CD1c-positive myeloid dendritic cell (primary cell): ENCODE measurements at regions not wholly inside any gene's neighbourhood (a gene's known extent, or its start where the extent isn't known, plus 50 kb on each side); places are given as distances from the start of the nearest gene placed in this dataset.

ENCODE experiments used
- DNase-seq: peaks from one replicate; pipeline ENCODE4 v3.0.0-alpha.2; 2016; ENCODE audit errors: extremely low spot score

DNA sequence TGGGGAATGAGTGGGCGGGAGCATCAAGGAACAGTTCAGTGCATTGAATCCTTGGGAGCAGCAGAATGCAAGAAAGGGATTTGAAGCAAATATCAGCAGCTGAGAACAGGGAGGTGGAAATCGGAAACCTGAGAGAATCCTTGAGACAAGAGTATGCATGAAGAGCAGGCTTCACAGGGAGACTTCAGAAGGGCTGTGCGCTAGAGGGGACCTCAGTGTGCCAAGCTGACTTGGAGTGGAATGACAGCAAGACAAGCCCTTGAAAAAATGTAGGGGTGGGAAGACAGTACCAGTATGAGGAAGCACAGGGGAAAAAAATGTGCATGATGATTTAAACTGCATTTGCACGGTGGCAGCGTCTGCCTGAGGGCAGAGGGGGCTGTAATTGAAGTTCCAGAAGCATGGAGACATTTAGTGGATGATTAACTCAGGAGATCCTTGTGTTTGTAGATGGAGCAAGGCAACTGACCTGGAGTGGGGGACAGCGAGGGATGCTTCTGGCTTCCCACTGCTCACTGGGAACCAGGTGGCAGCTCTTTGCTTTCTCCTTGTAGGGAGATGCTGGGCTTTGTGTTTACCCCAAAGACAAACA is 204.9 kb upstream of the PLET1 start:
- DNase-seq, result no peak

- DNase-seq, result no peak
These were observed 207.1 kb upstream of the PLET1 start for GRCh38 chr11:112467721-112468120.

- DNase-seq, result no peak
These were observed 208.7 kb upstream of the PLET1 start for GRCh38 chr11:112469376-112469775.

DNA sequence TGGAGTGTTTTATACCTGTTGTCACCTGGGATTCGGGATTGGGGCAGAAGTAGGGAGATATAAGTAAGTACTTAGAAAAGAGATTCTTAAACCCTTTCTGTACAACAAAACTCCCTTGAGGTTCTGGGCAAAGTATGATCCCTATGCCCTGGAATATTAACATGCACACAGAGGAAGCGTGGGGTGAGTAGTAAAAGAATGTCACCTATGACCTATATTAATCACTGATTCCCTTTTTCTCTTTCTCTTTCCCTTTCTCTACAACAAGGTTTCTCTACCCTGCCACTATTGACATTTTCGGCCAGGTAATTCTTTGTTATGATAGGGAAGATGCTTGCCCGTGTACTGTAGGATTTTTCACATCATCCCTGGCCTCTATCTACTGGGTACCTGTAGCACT is 209.7 kb upstream of the PLET1 start:
- DNase-seq, result no peak

DNA sequence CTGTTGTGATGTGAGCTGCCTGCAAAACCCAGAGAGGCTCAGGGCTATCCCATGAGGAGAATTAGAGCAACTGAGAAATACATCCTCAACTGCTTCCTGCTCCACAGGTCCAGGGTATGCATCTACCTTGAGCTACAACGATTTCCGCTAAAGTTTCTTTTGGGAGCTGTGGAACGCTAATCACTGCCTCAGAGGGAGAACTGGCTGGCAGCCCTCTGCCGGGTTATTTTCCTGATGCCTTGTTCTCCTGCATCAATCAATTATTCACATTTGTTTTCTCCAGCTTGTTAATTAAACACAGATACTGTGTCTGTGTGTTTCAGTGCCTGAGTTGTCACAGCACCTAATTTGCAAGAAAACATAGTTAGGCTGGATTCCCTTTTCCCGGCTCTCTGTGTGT is 211.1 kb upstream of the PLET1 start:
- no peak for DNase-seq

DNA sequence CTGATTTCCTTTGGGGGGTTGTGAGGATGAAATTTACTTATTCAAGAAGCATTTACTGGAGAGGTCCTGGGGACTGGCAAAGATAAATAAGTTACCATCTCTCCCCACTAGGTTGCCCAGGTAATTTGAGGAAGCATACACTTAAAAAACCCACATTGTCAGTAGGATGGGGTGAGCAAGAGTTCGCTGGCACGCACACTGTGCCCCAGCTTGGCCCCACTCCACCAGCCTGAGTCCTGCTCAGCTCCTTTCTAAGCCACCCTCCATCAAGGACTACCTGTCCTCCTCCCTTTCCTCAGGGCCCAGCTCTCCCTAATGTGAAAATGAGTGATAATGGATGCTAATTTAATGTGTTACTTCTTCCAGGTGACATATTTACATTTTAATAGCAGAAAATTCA is 216.5 kb upstream of the PLET1 start:
- no peak for DNase-seq

GRCh38 chr11:112477581-112478317 is 217.1 kb upstream of the PLET1 start:
- DNase-seq, result no peak

- DNase-seq, result no peak
These were observed 218.1 kb upstream of the PLET1 start for GRCh38 chr11:112478806-112479205.

- DNase-seq, result no peak
These were observed 220.8 kb upstream of the PLET1 start for GRCh38 chr11:112481431-112481830.

DNA sequence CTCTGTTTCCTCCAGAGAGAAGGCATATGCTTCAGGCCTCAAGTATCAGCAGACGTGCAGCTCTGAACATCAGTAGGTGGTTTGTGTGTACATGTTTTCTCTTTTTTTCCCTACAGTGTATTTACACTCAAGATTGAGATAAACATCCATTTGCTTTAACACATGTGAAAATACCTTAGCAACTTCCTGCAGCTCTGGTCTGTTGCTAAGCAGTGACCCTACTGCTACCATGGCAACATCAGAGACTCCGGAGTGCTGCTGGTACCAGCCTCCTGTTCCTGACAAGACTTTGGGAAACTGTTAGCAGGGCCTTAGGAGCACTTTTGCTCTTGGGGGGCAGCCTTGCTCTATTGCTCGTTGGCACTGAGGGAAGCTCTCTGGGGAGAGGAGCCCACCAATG is 221.2 kb upstream of the PLET1 start:
- no peak for DNase-seq

DNA sequence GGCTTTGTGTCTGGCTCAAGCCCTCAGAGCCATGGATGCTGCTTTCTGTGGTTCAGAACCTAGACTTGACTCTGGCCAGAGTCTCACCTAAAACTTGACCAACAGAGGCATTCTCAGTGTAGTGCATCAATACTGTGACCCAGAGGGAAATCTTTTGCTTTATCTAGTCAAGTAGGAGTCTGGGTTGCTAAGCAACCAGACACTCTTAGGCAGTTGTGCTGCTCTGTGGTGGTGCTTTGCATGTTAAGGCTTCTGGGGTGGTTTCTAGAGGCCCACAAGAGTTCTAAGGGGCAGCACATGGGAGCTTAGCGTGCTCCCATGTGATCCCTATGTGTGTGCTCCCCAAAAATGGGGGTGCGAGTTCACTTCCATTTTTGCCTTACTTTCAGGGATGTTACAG is 224.6 kb upstream of the PLET1 start:
- DNase-seq, result no peak

GRCh38 chr11:112497826-112498225 is 237.2 kb upstream of the PLET1 start:
- no peak for DNase-seq

DNA sequence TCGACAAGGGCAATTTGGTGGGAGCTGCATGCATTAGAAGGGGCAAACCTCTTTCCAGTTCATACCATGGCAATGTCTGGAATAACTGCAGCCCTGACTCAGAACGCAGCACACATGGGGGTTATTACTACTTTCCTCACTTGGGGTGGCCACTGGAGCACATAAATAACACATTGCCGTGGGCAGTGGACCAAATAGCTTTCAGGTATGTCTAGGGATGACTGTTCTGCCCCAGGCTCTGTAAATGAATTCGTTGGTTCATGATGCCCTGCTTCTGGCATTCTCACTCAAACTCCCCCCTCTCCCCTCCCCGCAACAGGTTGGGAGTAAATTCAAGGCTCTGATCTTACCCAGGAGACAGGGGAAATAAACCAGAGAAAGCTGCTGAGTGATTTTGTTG is 238.0 kb upstream of the PLET1 start:
- DNase-seq, result no peak

DNA sequence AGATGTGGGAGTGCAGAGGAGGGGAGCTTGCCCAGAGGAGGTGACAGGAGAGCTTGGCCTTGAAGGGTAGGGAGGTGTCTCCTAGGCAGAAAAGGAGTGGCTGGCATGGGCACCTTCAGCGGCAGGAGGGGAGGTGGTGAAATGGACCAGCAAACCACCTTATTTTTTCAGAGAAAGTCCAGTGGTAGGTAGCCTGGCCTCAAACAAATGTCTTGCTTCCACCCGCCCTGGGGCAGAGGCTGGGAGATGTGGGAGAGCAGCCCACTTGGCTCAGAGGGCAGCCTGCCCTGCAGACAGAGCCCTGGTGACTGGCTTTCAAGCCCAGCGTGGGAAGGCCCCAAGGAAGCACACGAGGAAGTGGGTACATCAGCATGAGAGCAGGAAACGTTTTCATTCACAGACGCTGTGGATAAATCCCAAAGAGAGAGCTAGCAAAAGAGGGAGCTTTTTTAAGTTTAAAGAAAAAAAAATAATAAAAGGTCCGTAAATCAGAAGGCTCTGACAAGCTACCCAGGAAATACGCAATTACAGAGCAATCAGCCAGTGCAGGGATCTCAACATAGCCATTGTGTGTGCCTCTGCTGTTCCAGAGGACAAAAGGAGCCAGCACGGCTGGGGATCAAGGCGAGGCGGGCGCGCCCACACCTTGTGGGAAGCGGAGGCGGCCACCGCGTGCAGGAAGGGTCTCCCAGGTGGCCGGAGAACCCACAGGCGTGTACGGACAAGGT is 238.7 kb upstream of the PLET1 start:
- DNase-seq, result peak; percentile 6

DNA sequence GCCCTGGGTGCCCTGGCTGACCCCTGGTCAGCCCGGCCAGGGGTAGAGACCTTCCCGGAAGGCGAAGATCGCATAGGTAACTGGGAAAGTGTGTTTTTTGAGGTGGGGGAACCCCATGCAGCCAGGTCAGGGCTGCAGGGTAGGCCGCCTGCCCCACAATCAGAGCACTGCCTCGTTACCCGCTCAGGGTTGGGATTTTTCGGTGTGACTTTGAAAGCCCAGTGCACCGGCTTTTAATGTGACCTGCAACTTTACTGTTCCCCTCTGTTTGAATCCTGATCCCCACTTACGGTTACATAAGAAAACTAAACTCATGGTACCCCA is 239.2 kb upstream of the PLET1 start:
- DNase-seq, result no peak

DNA sequence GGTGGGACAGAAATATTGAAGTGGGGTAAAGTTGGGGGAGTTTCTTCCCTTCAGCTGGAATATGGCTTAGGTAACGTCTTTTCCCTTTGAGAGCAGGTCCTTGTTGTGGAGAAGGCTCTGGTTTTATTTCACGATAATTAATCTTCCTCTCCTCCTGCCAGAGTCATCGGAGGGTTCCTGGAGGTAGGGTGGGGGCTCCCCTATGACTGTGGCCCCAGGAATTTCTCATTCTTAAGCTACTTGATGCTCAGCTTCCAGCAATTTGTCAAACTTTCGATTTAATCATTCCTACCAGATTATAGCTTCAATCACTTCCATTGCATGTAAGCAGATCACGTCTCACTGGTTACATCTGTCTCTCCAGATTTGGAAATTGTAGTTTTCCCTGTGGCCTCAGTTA is 242.8 kb upstream of the PLET1 start:
- no peak for DNase-seq

DNA sequence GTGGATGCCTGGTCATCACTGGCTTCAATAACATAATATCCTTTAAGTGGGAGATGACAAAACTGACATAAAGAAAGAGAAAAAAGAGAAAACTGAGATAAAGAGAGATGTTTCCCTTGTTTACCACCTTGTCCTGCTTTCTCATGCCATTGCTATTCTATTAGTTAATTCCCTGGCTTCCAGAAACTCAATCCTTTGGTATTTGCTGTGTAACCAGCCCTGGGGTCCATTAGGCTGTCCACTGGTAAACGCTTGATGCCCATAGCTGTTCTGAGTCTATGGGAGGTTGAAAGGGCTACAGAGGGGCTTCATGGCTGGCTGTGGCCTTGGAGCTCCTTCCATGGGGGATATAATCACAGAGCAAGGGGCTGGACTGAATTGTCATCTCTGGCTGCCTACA is 243.4 kb upstream of the PLET1 start:
- no peak for DNase-seq

DNA sequence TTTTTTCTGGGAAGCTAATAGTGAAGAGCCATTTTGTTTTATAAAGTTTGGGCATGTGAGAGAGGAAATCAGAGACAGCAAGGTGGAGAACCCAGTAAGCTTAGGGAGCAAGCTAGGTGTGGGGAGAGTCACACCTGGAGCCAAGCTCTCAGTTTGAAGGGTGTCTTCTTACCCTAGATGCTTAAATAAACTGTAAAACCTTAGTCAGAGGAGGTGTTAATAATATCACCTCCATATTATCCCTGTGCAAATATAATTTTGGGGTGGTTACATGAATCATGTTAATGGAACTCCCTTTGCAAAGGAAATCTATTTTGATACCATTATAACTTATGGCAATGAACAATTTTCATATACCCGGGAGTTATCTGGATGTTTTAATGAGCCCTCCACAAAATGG is 246.2 kb upstream of the PLET1 start:
- no peak for DNase-seq

GRCh38 chr11:112507281-112507680 is 246.6 kb upstream of the PLET1 start:
- DNase-seq, result no peak

DNA sequence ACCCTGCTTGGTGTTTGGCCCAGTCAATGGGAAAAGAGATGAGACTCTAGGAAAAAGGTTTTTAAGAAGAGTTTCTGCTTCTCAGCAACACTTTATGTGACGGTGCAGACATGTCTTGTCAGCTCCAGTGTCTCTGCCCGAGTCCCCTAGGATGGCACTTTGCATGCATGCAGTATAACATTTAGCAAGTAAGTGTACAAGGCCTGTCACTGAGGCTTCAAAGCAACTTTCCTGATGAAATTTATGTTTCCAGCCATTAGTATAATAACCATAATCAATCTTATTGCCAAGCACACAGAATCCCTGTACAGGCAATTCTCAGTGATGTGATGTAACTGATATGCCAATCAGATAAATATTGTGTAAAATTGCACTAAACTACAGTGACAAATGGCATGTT is 248.1 kb upstream of the PLET1 start:
- no peak for DNase-seq

DNA sequence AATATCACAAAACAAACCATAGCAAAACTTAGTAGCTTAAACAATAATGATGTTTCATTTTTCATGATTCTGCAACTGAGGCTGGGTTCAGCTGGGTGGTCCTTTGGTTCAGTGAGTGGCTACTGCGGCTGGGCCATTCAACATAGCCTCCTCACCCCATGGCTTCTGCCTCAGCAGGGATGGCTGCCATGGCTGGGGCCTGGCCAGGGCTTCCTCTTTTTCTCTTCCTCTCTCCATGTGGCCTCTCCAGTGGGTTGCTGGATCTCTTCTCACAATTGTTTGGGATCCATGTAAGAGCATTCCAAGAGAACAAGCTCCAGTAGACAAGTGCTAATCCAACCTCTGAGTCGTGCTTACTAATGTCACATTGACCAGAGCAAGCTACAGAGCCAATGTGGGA is 248.6 kb upstream of the PLET1 start:
- no peak for DNase-seq

- no peak for DNase-seq
These were observed 250.6 kb upstream of the PLET1 start for GRCh38 chr11:112511271-112511670.

- no peak for DNase-seq
These were observed 251.3 kb upstream of the PLET1 start for GRCh38 chr11:112511911-112512310.
